ENCODE measurements at regions not wholly inside any gene's neighbourhood (a gene's known extent, or its start where the extent isn't known, plus 50 kb on each side); places are given as distances from the start of the nearest gene placed in this dataset.

- Mint-ChIP-seq H3K9me3 (no peaks in the 10 kb centered on the region), H3K27me3 (peaks cover 0 to 20% of the 10 kb centered on the region in 2 donors), H3K4me1 (ENCODE audit: low read depth in 2 of 2) (peaks cover 0 to 4% of the 10 kb centered on the region in 2 donors), H3K27ac (no peak overlapping the region), H3K36me3 (ENCODE audit: insufficient read depth) (no peaks in the 10 kb centered on the region), H3K4me3 (no peak overlapping the region)
- DNase-seq (no peak), ATAC-seq (replicated peaks) (no peak)
Measured at GRCh38 chr16:55203570-55203969, 120.4 kb upstream of the IRX6 start.

DNA sequence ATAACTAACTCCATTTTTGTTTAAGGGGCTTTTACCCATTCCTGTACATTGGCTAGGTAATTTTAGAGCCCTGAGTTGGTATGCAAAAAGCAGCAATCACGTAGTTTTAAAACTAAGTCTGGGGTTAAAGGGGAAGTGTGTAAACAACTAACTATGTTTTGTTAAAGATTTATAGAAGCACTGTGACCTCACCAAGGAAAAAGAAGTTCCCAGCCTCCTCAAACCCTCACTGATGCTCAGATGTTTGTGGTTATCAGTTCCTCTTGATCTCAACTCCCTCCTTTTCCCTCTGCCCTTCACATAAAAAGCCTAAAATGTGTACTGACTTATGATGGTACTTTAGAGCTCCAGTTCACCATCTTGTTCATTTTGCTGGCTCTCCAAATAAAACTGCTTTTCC is 119.9 kb upstream of the IRX6 start:
- no peaks in the 10 kb centered on the region for H3K36me3 Mint-ChIP-seq (ENCODE audit: insufficient read depth)
- H3K27me3 Mint-ChIP-seq = peaks cover 0 to 20% of the 10 kb centered on the region in 2 donors
- ATAC-seq (replicated peaks) (no peak), DNase-seq (no peak)
- H3K4me3 Mint-ChIP-seq = no peak overlapping the region
- H3K27ac Mint-ChIP-seq = no peak overlapping the region
- no peaks in the 10 kb centered on the region for H3K9me3 Mint-ChIP-seq
- peaks cover 0 to 4% of the 10 kb centered on the region in 2 donors for H3K4me1 Mint-ChIP-seq (ENCODE audit: low read depth in 2 of 2)

GRCh38 chr16:55204923-55205322 is 119.1 kb upstream of the IRX6 start:
- Mint-ChIP-seq H3K27me3 (peaks cover 0 to 20% of the 10 kb centered on the region in 2 donors), H3K9me3 (no peaks in the 10 kb centered on the region), H3K36me3 (ENCODE audit: insufficient read depth) (no peaks in the 10 kb centered on the region), H3K4me1 (ENCODE audit: low read depth in 2 of 2) (peaks cover 0 to 4% of the 10 kb centered on the region in 2 donors), H3K27ac (no peak overlapping the region), H3K4me3 (no peak overlapping the region)
- DNase-seq (no peak), ATAC-seq (replicated peaks) (no peak)

GRCh38 chr16:55207693-55208428 is 116.1 kb upstream of the IRX6 start:
- Mint-ChIP-seq H3K9me3 (no peaks in the 10 kb centered on the region), H3K27ac (no peak overlapping the region), H3K36me3 (ENCODE audit: insufficient read depth) (no peaks in the 10 kb centered on the region), H3K4me3 (no peak overlapping the region), H3K4me1 (ENCODE audit: low read depth in 2 of 2) (no peaks in the 10 kb centered on the region), H3K27me3 (peaks cover 0 to 10% of the 10 kb centered on the region in 2 donors)
- DNase-seq (no peak), ATAC-seq (replicated peaks) (no peak)

DNA sequence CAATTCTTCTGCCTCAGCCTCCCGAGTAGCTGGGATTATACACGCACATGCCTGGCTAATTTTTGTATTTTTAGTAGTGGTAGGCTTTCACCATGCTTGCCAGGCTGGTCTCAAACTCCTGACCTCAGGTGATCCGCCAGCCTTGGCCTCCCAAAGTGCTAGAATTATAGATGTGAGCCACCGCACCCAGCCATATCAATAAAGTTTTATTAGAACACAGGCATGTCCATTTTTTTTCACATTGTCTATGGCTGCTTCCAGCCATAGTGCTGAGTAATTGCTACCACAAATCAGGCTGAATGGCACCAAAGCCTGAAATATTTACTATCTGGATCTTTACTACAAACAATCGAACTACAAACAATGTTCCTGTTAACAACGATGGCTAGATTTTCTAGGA is 114.4 kb upstream of the IRX6 start:
- ATAC-seq (replicated peaks) = no peak
- H3K27me3 Mint-ChIP-seq = peaks cover 8 to 10% of the 10 kb centered on the region in 2 donors
- no peaks in the 10 kb centered on the region for H3K9me3 Mint-ChIP-seq
- no peak overlapping the region for H3K27ac Mint-ChIP-seq
- H3K4me1 Mint-ChIP-seq (ENCODE audit: low read depth in 2 of 2) = no peaks in the 10 kb centered on the region
- no peak for DNase-seq
- H3K36me3 Mint-ChIP-seq (ENCODE audit: insufficient read depth) = no peaks in the 10 kb centered on the region
- H3K4me3 Mint-ChIP-seq = no peak overlapping the region

GRCh38 chr16:55212791-55213190 is 111.2 kb upstream of the IRX6 start:
- Mint-ChIP-seq H3K27me3 (peaks cover 11 to 15% of the 10 kb centered on the region in 2 donors), H3K36me3 (ENCODE audit: insufficient read depth) (no peaks in the 10 kb centered on the region), H3K9me3 (no peaks in the 10 kb centered on the region), H3K4me1 (ENCODE audit: low read depth in 2 of 2) (no peaks in the 10 kb centered on the region), H3K27ac (no peak overlapping the region), H3K4me3 (no peak overlapping the region)
- no peak for ATAC-seq (replicated peaks)
- no peak for DNase-seq

- no peak for ATAC-seq (replicated peaks)
- Mint-ChIP-seq H3K4me3 (no peak overlapping the region), H3K36me3 (ENCODE audit: insufficient read depth) (no peaks in the 10 kb centered on the region), H3K4me1 (ENCODE audit: low read depth in 2 of 2) (no peaks in the 10 kb centered on the region), H3K27me3 (peaks cover 11 to 21% of the 10 kb centered on the region in 2 donors), H3K27ac (no peak overlapping the region), H3K9me3 (no peaks in the 10 kb centered on the region)
- no peak for DNase-seq
Measured at GRCh38 chr16:55214412-55214811, 109.6 kb upstream of the IRX6 start.

- Mint-ChIP-seq H3K36me3 (ENCODE audit: insufficient read depth) (no peaks in the 10 kb centered on the region), H3K9me3 (no peaks in the 10 kb centered on the region), H3K4me1 (ENCODE audit: low read depth in 2 of 2) (no peaks in the 10 kb centered on the region), H3K27me3 (peaks cover 11 to 21% of the 10 kb centered on the region in 2 donors), H3K27ac (no peak overlapping the region), H3K4me3 (no peak overlapping the region)
- no peak for DNase-seq
- no peak for ATAC-seq (replicated peaks)
Measured at GRCh38 chr16:55214974-55215494, 109.0 kb upstream of the IRX6 start.

DNA sequence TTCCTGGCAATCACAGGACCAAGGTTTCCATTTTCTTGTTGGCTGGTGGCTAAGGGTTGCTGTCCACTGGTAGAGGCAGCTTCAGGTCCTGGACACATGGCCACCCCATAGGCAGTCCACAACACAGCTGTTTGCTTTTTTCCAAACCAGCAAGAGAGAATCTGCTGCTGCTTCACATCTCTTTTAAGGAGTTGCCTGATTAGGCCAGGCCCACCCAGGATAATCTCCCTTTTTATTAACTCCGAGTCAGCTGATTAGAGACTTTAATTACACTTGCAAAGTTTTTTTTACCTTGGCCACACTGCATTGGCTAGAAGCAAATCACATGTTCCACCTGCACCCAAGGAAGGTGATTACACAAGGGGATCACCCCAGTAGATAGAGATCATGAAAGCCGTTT is 106.6 kb upstream of the IRX6 start:
- no peak overlapping the region for H3K27ac Mint-ChIP-seq
- DNase-seq = no peak
- no peaks in the 10 kb centered on the region for H3K4me1 Mint-ChIP-seq (ENCODE audit: low read depth in 2 of 2)
- peaks cover 11 to 21% of the 10 kb centered on the region in 2 donors for H3K27me3 Mint-ChIP-seq
- no peaks in the 10 kb centered on the region for H3K36me3 Mint-ChIP-seq (ENCODE audit: insufficient read depth)
- no peak for ATAC-seq (replicated peaks)
- no peaks in the 10 kb centered on the region for H3K9me3 Mint-ChIP-seq
- H3K4me3 Mint-ChIP-seq = no peak overlapping the region

DNA sequence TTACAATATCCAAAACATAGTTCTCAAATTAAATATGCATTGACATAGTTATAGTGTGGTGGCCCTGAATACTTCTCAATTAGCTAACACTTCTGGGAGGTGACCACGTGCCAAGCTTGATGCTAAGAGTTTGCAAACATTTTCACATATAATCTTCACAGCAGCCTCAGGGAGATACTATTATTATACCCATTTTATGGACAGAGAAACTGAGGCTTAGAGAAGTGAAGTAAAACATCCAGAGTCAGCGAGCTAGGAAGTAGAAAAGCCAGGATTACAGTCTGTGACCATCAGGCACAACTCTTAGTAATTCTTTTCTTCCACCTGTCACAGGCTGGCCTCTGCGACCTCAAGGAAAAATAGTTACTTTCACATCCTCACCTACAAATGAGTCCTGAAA is 102.2 kb upstream of the IRX6 start:
- Mint-ChIP-seq H3K4me1 (ENCODE audit: low read depth in 2 of 2) (no peaks in the 10 kb centered on the region), H3K4me3 (no peak overlapping the region), H3K36me3 (ENCODE audit: insufficient read depth) (no peaks in the 10 kb centered on the region), H3K27me3 (peaks cover 0 to 7% of the 10 kb centered on the region in 2 donors), H3K9me3 (no peaks in the 10 kb centered on the region), H3K27ac (no peak overlapping the region)
- DNase-seq = no peak
- ATAC-seq (replicated peaks) = no peak

GRCh38 chr16:55222486-55222885 is 101.5 kb upstream of the IRX6 start:
- Mint-ChIP-seq H3K27me3 (peaks cover 5 to 11% of the 10 kb centered on the region in 2 donors), H3K27ac (no peak overlapping the region), H3K4me1 (ENCODE audit: low read depth in 2 of 2) (no peaks in the 10 kb centered on the region), H3K36me3 (ENCODE audit: insufficient read depth) (no peaks in the 10 kb centered on the region), H3K4me3 (no peak overlapping the region), H3K9me3 (peaks cover 0 to 2% of the 10 kb centered on the region in 2 donors)
- no peak for DNase-seq
- no peak for ATAC-seq (replicated peaks)

DNA sequence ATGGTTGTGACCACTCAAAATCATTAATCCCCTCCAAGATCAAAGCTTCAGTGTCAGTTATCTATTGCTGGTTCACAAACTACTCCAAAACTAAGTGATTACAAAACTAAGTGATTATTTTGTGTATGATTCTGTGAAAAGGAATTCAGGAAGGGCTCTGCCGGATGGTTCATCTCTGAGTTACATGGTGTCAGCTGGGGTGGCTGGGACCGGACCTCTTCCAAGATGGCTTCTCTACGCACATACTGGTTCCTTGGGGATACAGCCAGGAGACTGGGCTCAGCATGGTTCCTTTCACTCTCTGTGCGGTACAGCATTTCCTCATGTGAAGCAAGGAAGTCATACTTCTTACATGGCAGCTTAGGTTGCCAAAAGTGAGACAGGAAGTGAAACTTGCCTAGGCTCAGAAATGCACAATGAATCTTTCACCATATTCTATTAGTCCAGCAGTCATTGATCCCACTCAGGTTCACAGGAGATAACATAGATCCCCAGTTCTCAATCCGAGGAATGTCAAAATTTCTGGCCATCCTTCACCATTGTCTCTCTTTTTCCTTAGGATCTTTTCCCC is 97.9 kb upstream of the IRX6 start:
- H3K9me3 Mint-ChIP-seq = peaks cover 0 to 4% of the 10 kb centered on the region in 2 donors
- no peak overlapping the region for H3K4me3 Mint-ChIP-seq
- H3K4me1 Mint-ChIP-seq (ENCODE audit: low read depth in 2 of 2) = no peaks in the 10 kb centered on the region
- peaks cover 6 to 7% of the 10 kb centered on the region in 2 donors for H3K27me3 Mint-ChIP-seq
- DNase-seq (no peak), ATAC-seq (replicated peaks) (no peak)
- H3K27ac Mint-ChIP-seq = no peak overlapping the region
- no peaks in the 10 kb centered on the region for H3K36me3 Mint-ChIP-seq (ENCODE audit: insufficient read depth)

- Mint-ChIP-seq H3K9me3 (no peaks in the 10 kb centered on the region), H3K4me1 (ENCODE audit: low read depth in 2 of 2) (no peaks in the 10 kb centered on the region)
Measured at GRCh38 chr16:55232822-55233221, 91.2 kb upstream of the IRX6 start.

DNA sequence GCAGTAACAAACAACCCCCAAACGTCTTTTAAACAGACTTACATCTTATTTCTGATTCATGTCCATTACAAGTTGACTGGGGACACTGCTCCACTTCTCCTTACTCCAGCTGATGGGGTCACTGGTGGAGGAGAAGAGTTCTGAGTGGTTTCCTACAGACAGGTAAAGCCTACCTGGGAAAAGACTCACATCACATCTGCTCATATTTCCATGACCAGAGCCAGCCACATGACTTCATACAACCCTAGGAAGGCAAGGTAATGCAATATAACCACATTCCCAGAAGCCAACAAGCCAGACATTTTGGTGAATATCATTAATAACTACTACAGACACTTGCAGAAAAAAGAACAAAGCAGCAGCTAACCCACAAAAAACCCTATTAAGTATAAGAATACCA is 90.5 kb upstream of the IRX6 start:
- no peak overlapping the region for H3K27ac Mint-ChIP-seq
- H3K4me3 Mint-ChIP-seq = no peak overlapping the region

More at GRCh38 chr16:55232822-55233221, 91.2 kb upstream of the IRX6 start:
- ATAC-seq (replicated peaks) (no peak), DNase-seq (no peak)
- peaks cover 0 to 23% of the 10 kb centered on the region in 2 donors for H3K27me3 Mint-ChIP-seq
- H3K4me3 Mint-ChIP-seq = no peak overlapping the region
- no peak overlapping the region for H3K27ac Mint-ChIP-seq
- no peaks in the 10 kb centered on the region for H3K36me3 Mint-ChIP-seq (ENCODE audit: insufficient read depth)

More for the DNA sequence above, 90.5 kb upstream of the IRX6 start:
- DNase-seq (no peak), ATAC-seq (replicated peaks) (no peak)
- no peaks in the 10 kb centered on the region for H3K36me3 Mint-ChIP-seq (ENCODE audit: insufficient read depth)
- H3K27me3 Mint-ChIP-seq = peaks cover 0 to 23% of the 10 kb centered on the region in 2 donors
- H3K9me3 Mint-ChIP-seq = no peaks in the 10 kb centered on the region
- no peaks in the 10 kb centered on the region for H3K4me1 Mint-ChIP-seq (ENCODE audit: low read depth in 2 of 2)
